ENCODE measurements at regions not wholly inside any gene's neighbourhood (a gene's known extent, or its start where the extent isn't known, plus 50 kb on each side); places are given as distances from the start of the nearest gene placed in this dataset.

DNA sequence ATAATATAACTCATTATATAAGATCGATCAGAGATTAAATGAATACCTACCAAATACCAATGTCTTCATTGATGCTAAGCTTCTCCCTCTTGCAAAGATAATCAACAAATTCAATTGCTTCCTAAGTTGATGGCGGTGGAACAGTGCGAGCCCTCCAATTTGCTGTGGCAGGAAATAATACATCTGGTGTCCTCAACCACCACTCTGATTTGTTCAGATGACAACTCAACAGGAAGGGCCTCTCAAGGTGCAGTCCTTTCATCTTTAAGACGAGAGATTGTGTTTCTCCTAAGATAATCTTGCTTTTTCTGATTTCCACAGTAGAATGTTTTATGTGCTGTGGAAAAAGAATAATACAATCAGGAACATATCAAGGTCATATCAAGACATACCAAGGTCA is 56.6 kb upstream of the IGFBP2 start:
- TF ChIP-seq, protein P1, sequence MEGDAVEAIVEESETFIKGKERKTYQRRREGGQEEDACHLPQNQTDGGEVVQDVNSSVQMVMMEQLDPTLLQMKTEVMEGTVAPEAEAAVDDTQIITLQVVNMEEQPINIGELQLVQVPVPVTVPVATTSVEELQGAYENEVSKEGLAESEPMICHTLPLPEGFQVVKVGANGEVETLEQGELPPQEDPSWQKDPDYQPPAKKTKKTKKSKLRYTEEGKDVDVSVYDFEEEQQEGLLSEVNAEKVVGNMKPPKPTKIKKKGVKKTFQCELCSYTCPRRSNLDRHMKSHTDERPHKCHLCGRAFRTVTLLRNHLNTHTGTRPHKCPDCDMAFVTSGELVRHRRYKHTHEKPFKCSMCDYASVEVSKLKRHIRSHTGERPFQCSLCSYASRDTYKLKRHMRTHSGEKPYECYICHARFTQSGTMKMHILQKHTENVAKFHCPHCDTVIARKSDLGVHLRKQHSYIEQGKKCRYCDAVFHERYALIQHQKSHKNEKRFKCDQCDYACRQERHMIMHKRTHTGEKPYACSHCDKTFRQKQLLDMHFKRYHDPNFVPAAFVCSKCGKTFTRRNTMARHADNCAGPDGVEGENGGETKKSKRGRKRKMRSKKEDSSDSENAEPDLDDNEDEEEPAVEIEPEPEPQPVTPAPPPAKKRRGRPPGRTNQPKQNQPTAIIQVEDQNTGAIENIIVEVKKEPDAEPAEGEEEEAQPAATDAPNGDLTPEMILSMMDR (IDR thresholded peaks at IDR 0.05) = no peak
- TF ChIP-seq POLR2A (IDR thresholded peaks at IDR 0.05) = no peak
